T-cell (primary cell): ENCODE measurements at regions not wholly inside any gene's neighbourhood (a gene's known extent, or its start where the extent isn't known, plus 50 kb on each side); places are given as distances from the start of the nearest gene placed in this dataset.

Source experiments
- ATAC-seq, 4 experiments: fragments of 200-7000 bp in 3 of 4; fragments of 150-1000 bp in 1 of 4; cut with Tn5 transposase; replicated peaks in 1 of 4; 1 replicate in 3 of 4; 2 replicates in 1 of 4; pipeline ENCODE4 v1.10.0; 2021; ENCODE audit warnings: moderate library complexity in 3 of 4, mild to moderate bottlenecking in 2 of 4, moderate number of reproducible peaks in 1 of 4
- CTCF ChIA-PET, 2 donors: fragments of 300-600 bp; sonication (Branson Sonifier 250); formaldehyde crosslinking; loops; one replicate each; lab custom pipeline; 2022; ENCODE audit warnings: antibody characterized with exemption in 2 of 2; lab: Charles Lee
- POLR2A ChIA-PET, 2 donors: fragments of 300-600 bp; sonication (Branson Sonifier 250); formaldehyde crosslinking; loops; one replicate each; lab custom pipeline; 2022; ENCODE audit warnings: antibody characterized with exemption in 2 of 2; lab: Charles Lee
- DNase-seq, 35 experiments: peaks; one replicate each; pipeline versions ENCODE4 v3.0.0 to v3.0.0-alpha.2; 2013 to 2023
- H3K27ac ChIP-seq: one replicate; pipeline ENCODE4 v1.5.1; 2013; ENCODE audit warnings: low read length
- H3K27me3 ChIP-seq, 2 experiments: replicated peaks in 1 of 2; 1 replicate in 1 of 2; 2 replicates in 1 of 2; pipeline versions ENCODE4 v1.6.1 to v1.7.0; 2013; ENCODE audit warnings: low read length in 1 of 2, mixed read lengths in 1 of 2; ENCODE audit not compliant: control insufficient read depth in 2 of 2, insufficient read depth in 2 of 2; ENCODE audit errors: extremely low read depth in 1 of 2
- H3K36me3 ChIP-seq, 2 donors: 1 replicate in 1 of 2; 2 replicates in 1 of 2; pipeline versions ENCODE4 v1.6.1 to v1.7.0; 2013; ENCODE audit warnings: low read length in 1 of 2; ENCODE audit not compliant: control insufficient read depth in 2 of 2, insufficient read depth in 1 of 2; ENCODE audit errors: extremely low read depth in 1 of 2
- H3K4me1 ChIP-seq, 2 experiments: 1 replicate in 1 of 2; 2 replicates in 1 of 2; pipeline versions ENCODE4 v1.6.1 to v1.7.0; 2013; ENCODE audit warnings: low read length in 2 of 2, mixed read lengths in 1 of 2; ENCODE audit not compliant: insufficient read depth in 2 of 2, control insufficient read depth in 1 of 2; ENCODE audit errors: extremely low read depth in 1 of 2
- H3K4me3 ChIP-seq, 2 donors: 1 replicate in 1 of 2; 2 replicates in 1 of 2; pipeline versions ENCODE4 v1.5.1 to v1.7.0; 2013; ENCODE audit warnings: mild to moderate bottlenecking in 2 of 2, low read length in 1 of 2, moderate library complexity in 1 of 2; ENCODE audit not compliant: control insufficient read depth in 1 of 2; ENCODE audit errors: extremely low read depth in 1 of 2
- H3K9me3 ChIP-seq: 2 replicates; pipeline ENCODE4 v1.7.0; 2013
- H3K27ac Mint-ChIP-seq, 2 donors: one replicate each; pipeline ENCODE4 v1.8.0; 2020 to 2021; ENCODE audit warnings: mild to moderate bottlenecking in 2 of 2, mixed read lengths in 2 of 2
- H3K27me3 Mint-ChIP-seq, 2 donors: one replicate each; pipeline ENCODE4 v1.8.0; 2021 to 2022; ENCODE audit warnings: mixed read lengths in 2 of 2
- H3K36me3 Mint-ChIP-seq: one replicate; pipeline ENCODE4 v1.8.0; 2021; ENCODE audit warnings: mixed read lengths
- H3K4me1 Mint-ChIP-seq, 3 donors: one replicate each; pipeline ENCODE4 v1.8.0; 2020 to 2022; ENCODE audit warnings: mixed read lengths in 3 of 3, mild to moderate bottlenecking in 1 of 3
- H3K4me3 Mint-ChIP-seq, 3 donors: one replicate each; pipeline ENCODE4 v1.8.0; 2020 to 2022; ENCODE audit warnings: mild to moderate bottlenecking in 3 of 3, mixed read lengths in 3 of 3, moderate library complexity in 3 of 3
- H3K9me3 Mint-ChIP-seq, 3 donors: one replicate each; pipeline ENCODE4 v1.8.0; 2020 to 2022; ENCODE audit warnings: mixed read lengths in 3 of 3
- WGBS: methylation state at CpG from one replicate; pipeline ENCODE4 v1.1.5; 2013; ENCODE audit warnings: missing lambda C conversion rate; ENCODE audit not compliant: insufficient coverage; 5-methylcytosine and 5-hydroxymethylcytosine counted together

- 86% methylated on average over 4 of the region's 7 CpGs for WGBS
These were observed 542.1 kb downstream of the IRX1 start for GRCh38 chr5:4137781-4138180.

GRCh38 chr5:4142842-4143241, 547.2 kb downstream of the IRX1 start:
- H3K27me3 Mint-ChIP-seq = no peaks in the 10 kb centered on the region
- H3K4me3 Mint-ChIP-seq = no peak overlapping the region
- H3K9me3 Mint-ChIP-seq = peaks cover 6 to 24% (median 15%) of the 10 kb centered on the region in 3 donors
- ATAC-seq = no peak
- DNase-seq = no peak
- H3K27ac ChIP-seq = no peak overlapping the region
- ChIA-PET CTCF (interaction anchor here in 1 of 2 donors (0.5 kb wide), 1 partner anchor 23 kb away, joined by 3 read pairs; no protein-coding TSS in a partner anchor), POLR2A (no interaction called here)
- H3K36me3 Mint-ChIP-seq = no peaks in the 10 kb centered on the region
- no peaks in the 10 kb centered on the region for H3K27me3 ChIP-seq
- H3K27ac Mint-ChIP-seq = no peak overlapping the region
- H3K9me3 ChIP-seq = no peaks in the 10 kb centered on the region
- H3K4me3 ChIP-seq = no peak overlapping the region
- 67% methylated on average over 4 of the region's 6 CpGs for WGBS
- H3K36me3 ChIP-seq = no peaks in the 10 kb centered on the region
- H3K4me1 ChIP-seq = no peaks in the 10 kb centered on the region
- no peaks in the 10 kb centered on the region for H3K4me1 Mint-ChIP-seq

More at GRCh38 chr5:4137781-4138180, 542.1 kb downstream of the IRX1 start:
- Mint-ChIP-seq H3K9me3 (peaks cover 6 to 13% (median 10%) of the 10 kb centered on the region in 3 donors), H3K4me1 (no peaks in the 10 kb centered on the region), H3K27me3 (no peaks in the 10 kb centered on the region), H3K36me3 (no peaks in the 10 kb centered on the region), H3K4me3 (no peak overlapping the region), H3K27ac (no peak overlapping the region)
- ChIA-PET POLR2A (no interaction called here), CTCF (no interaction called here)
- Histone ChIP-seq H3K27me3 (no peaks in the 10 kb centered on the region), H3K9me3 (no peaks in the 10 kb centered on the region), H3K4me1 (no peaks in the 10 kb centered on the region), H3K27ac (no peak overlapping the region), H3K4me3 (no peak overlapping the region), H3K36me3 (no peaks in the 10 kb centered on the region)
- DNase-seq (no peak), ATAC-seq (no peak)

- H3K27me3 ChIP-seq = no peaks in the 10 kb centered on the region
- peaks cover 3 to 28% (median 4%) of the 10 kb centered on the region in 3 donors for H3K9me3 Mint-ChIP-seq
- CTCF ChIA-PET = no interaction called here
- ATAC-seq (no peak), DNase-seq (no peak)
- WGBS = 89% methylated on average over 23 of the region's 23 CpGs
- no peaks in the 10 kb centered on the region for H3K4me1 ChIP-seq
- POLR2A ChIA-PET = no interaction called here
- no peaks in the 10 kb centered on the region for H3K9me3 ChIP-seq
- no peaks in the 10 kb centered on the region for H3K27me3 Mint-ChIP-seq
- no peaks in the 10 kb centered on the region for H3K4me1 Mint-ChIP-seq
- H3K27ac ChIP-seq = no peak overlapping the region
- H3K4me3 Mint-ChIP-seq = no peak overlapping the region
- H3K4me3 ChIP-seq = no peak overlapping the region
- no peaks in the 10 kb centered on the region for H3K36me3 Mint-ChIP-seq
- no peaks in the 10 kb centered on the region for H3K36me3 ChIP-seq
- no peak overlapping the region for H3K27ac Mint-ChIP-seq
These were observed 548.9 kb downstream of the IRX1 start for GRCh38 chr5:4144411-4145007.

GRCh38 chr5:4145511-4145910, 549.9 kb downstream of the IRX1 start:
- Mint-ChIP-seq H3K4me1 (no peaks in the 10 kb centered on the region), H3K36me3 (no peaks in the 10 kb centered on the region), H3K27ac (no peak overlapping the region), H3K4me3 (no peak overlapping the region), H3K27me3 (no peaks in the 10 kb centered on the region), H3K9me3 (peaks cover 0 to 28% (median 4%) of the 10 kb centered on the region in 3 donors)
- H3K4me3 ChIP-seq = no peak overlapping the region
- no peak for ATAC-seq
- no peaks in the 10 kb centered on the region for H3K9me3 ChIP-seq
- no CpG with 5 or more reads among the region's 3 CpGs for WGBS
- no peak for DNase-seq
- no peak overlapping the region for H3K27ac ChIP-seq
- POLR2A ChIA-PET = no interaction called here
- H3K27me3 ChIP-seq = no peaks in the 10 kb centered on the region
- CTCF ChIA-PET = no interaction called here
- no peaks in the 10 kb centered on the region for H3K4me1 ChIP-seq
- H3K36me3 ChIP-seq = no peaks in the 10 kb centered on the region

GRCh38 chr5:4148009-4148408, 552.4 kb downstream of the IRX1 start:
- no peaks in the 10 kb centered on the region for H3K36me3 ChIP-seq
- Mint-ChIP-seq H3K4me1 (no peaks in the 10 kb centered on the region), H3K36me3 (no peaks in the 10 kb centered on the region), H3K27me3 (no peaks in the 10 kb centered on the region), H3K9me3 (peaks cover 0 to 19% (median 0%) of the 10 kb centered on the region in 3 donors), H3K27ac (no peak overlapping the region), H3K4me3 (no peak overlapping the region)
- no peak overlapping the region for H3K27ac ChIP-seq
- CTCF ChIA-PET = no interaction called here
- no peaks in the 10 kb centered on the region for H3K9me3 ChIP-seq
- H3K27me3 ChIP-seq = no peaks in the 10 kb centered on the region
- POLR2A ChIA-PET = no interaction called here
- 85% methylated on average over 3 of the region's 3 CpGs for WGBS
- no peak overlapping the region for H3K4me3 ChIP-seq
- no peak for DNase-seq
- ATAC-seq = no peak
- H3K4me1 ChIP-seq = no peaks in the 10 kb centered on the region

GRCh38 chr5:4150067-4150466, 554.4 kb downstream of the IRX1 start:
- Mint-ChIP-seq H3K4me1 (no peaks in the 10 kb centered on the region), H3K4me3 (no peak overlapping the region), H3K36me3 (no peaks in the 10 kb centered on the region), H3K27ac (no peak overlapping the region), H3K27me3 (no peaks in the 10 kb centered on the region), H3K9me3 (peaks cover 0 to 15% (median 0%) of the 10 kb centered on the region in 3 donors)
- H3K36me3 ChIP-seq = no peaks in the 10 kb centered on the region
- H3K4me1 ChIP-seq = no peaks in the 10 kb centered on the region
- 46% methylated on average over 2 of the region's 3 CpGs for WGBS
- CTCF ChIA-PET = no interaction called here
- no peak for ATAC-seq
- no peaks in the 10 kb centered on the region for H3K9me3 ChIP-seq
- no peak overlapping the region for H3K4me3 ChIP-seq
- no peak for DNase-seq
- POLR2A ChIA-PET = no interaction called here
- no peak overlapping the region for H3K27ac ChIP-seq
- no peaks in the 10 kb centered on the region for H3K27me3 ChIP-seq

- Mint-ChIP-seq H3K27ac (no peak overlapping the region), H3K4me1 (no peaks in the 10 kb centered on the region), H3K36me3 (no peaks in the 10 kb centered on the region), H3K4me3 (no peak overlapping the region), H3K27me3 (no peaks in the 10 kb centered on the region), H3K9me3 (peaks cover 0 to 4% (median 3%) of the 10 kb centered on the region in 3 donors)
- Histone ChIP-seq H3K4me3 (no peak overlapping the region), H3K27me3 (no peaks in the 10 kb centered on the region), H3K27ac (no peak overlapping the region), H3K36me3 (no peaks in the 10 kb centered on the region), H3K9me3 (no peaks in the 10 kb centered on the region), H3K4me1 (no peaks in the 10 kb centered on the region)
- WGBS = no CpG with 5 or more reads among the region's 1 CpG
- ChIA-PET POLR2A (no interaction called here), CTCF (no interaction called here)
- DNase-seq (no peak), ATAC-seq (no peak)
These were observed 560.5 kb downstream of the IRX1 start for GRCh38 chr5:4156153-4156552.
